ENCODE measurements at regions not wholly inside any gene's neighbourhood (a gene's known extent, or its start where the extent isn't known, plus 50 kb on each side); places are given as distances from the start of the nearest gene placed in this dataset.

GRCh38 chr6:71592643-71593042 lies 293.7 kb upstream of the RIMS1 start:
- TF ChIP-seq CTCF (IDR thresholded peaks at IDR 0.05; ENCODE audit: low read depth, low read length, poor library complexity, severe bottlenecking), result no peak
- no peak for TF ChIP-seq EZH2phosphoT487 (IDR thresholded peaks at IDR 0.05; ENCODE audit: borderline replicate concordance, low read length)

All from DOHH2 (cell line).